H1 (cell line): ENCODE measurements at regions not wholly inside any gene's neighbourhood (a gene's known extent, or its start where the extent isn't known, plus 50 kb on each side); places are given as distances from the start of the nearest gene placed in this dataset.
A peak's percentile ranks its signal among the peaks of the same experiment; 100 is the strongest.

ENCODE experiments used
- ASH2L ChIP-seq: fragments of 200-600, 300-600 bp; sonication (generic); IDR thresholded peaks from one replicate; pipeline ENCODE4 v1.7.1; 2017; ENCODE audit warnings: low read length
- CBX5 ChIP-seq: fragments of 300-800, 300-1000 bp; sonication (generic); IDR thresholded peaks from 2 replicates; pipeline ENCODE4 v1.7.1; 2016; ENCODE audit warnings: antibody characterized with exemption, low read length, low read depth
- CEBPB ChIP-seq: IDR thresholded peaks from 2 replicates; pipeline ENCODE4 v1.6.1; 2012; ENCODE audit warnings: low read depth, low read length
- CHD7 ChIP-seq: fragments of 300-600 bp; sonication (generic); IDR thresholded peaks from 2 replicates; pipeline ENCODE4 v1.7.1; 2012; ENCODE audit warnings: low read length, moderate library complexity, mild to moderate bottlenecking, inconsistent platforms; ENCODE audit not compliant: insufficient replicate concordance
- CREB1 ChIP-seq: IDR thresholded peaks from 2 replicates; pipeline ENCODE4 v1.6.1; 2012; ENCODE audit warnings: inconsistent platforms
- MAX ChIP-seq: IDR thresholded peaks from 2 replicates; pipeline ENCODE4 v1.6.1; 2012; ENCODE audit warnings: inconsistent platforms
- NANOG ChIP-seq: IDR thresholded peaks from 2 replicates; pipeline ENCODE4 v1.6.1; 2011; ENCODE audit warnings: low read length, low read depth, mild to moderate bottlenecking, inconsistent platforms; ENCODE audit not compliant: insufficient read depth, poor library complexity, severe bottlenecking
- RAD21 ChIP-seq, 2 experiments: IDR thresholded peaks in 1 of 2; conservative IDR thresholded peaks in 1 of 2; 2 replicates each; pipeline ENCODE4 v1.6.1; 2011; ENCODE audit warnings: low read depth in 2 of 2, low read length in 2 of 2, improper control_type of control experiment in 1 of 2, inconsistent platforms in 1 of 2, mild to moderate bottlenecking in 1 of 2, moderate library complexity in 1 of 2
- TAF7 ChIP-seq: optimal IDR thresholded peaks from 2 replicates; pipeline ENCODE3; 2011; ENCODE audit warnings: low read depth, mild to moderate bottlenecking, inconsistent platforms, low read length, moderate library complexity, borderline replicate concordance
- YY1 ChIP-seq: IDR thresholded peaks from 2 replicates; pipeline ENCODE4 v1.6.1; 2011; ENCODE audit warnings: low read depth, mild to moderate bottlenecking, low read length

GRCh38 chr5:124963236-124963919 lies 216.9 kb upstream of the ZNF608 start (continued):
- no peak for TF ChIP-seq CHD7
- peak; percentile 89 for TF ChIP-seq TAF7
- TF ChIP-seq RAD21 (IDR thresholded peaks at IDR 0.05 in 1 of 2, conservative IDR thresholded peaks at IDR 0.05 in 1 of 2; ENCODE audit: low read depth in 2 of 2, low read length in 2 of 2): peak in 1 of 2 experiments; percentile 11; a peak in 1 of 4 replicates
- no peak for TF ChIP-seq CBX5
- peak; percentile 99 for TF ChIP-seq CEBPB
- peak; percentile 48 for TF ChIP-seq ASH2L
- no peak for TF ChIP-seq CREB1
- 0 out of 2 replicates have a peak, but pooled peaks have one; percentile 73 for TF ChIP-seq YY1
- TF ChIP-seq NANOG: peak; percentile 17
- no peak for TF ChIP-seq MAX
